ENCODE measurements at regions not wholly inside any gene's neighbourhood (a gene's known extent, or its start where the extent isn't known, plus 50 kb on each side); places are given as distances from the start of the nearest gene placed in this dataset.

GRCh38 chr4:85244638-85245037 lies 230.3 kb upstream of the ARHGAP24 start:
- Histone ChIP-seq H3K9me3 (no peaks in the 10 kb centered on the region), H3K27ac (no peak overlapping the region), H3K4me1 (no peaks in the 10 kb centered on the region), H3K36me3 (no peaks in the 10 kb centered on the region), H3K27me3 (no peaks in the 10 kb centered on the region), H3K4me3 (no peak overlapping the region)
- DNase-seq (no peak), ATAC-seq (no peak)
- 89% methylated on average over 1 of the region's 1 CpG for WGBS (ENCODE audit: insufficient coverage, low coverage, low lambda C conversion rate, missing lambda C conversion rate)
- intact Hi-C loops (cut with DNase I) = no loop called here
- TF ChIP-seq CTCF (IDR thresholded peaks at IDR 0.05) (no peak), POLR2A (IDR thresholded peaks at IDR 0.05) (no peak)

- DNase-seq = no peak
- intact Hi-C loops (cut with DNase I) = no loop called here
- no peaks in the 10 kb centered on the region for H3K9me3 ChIP-seq
Measured at GRCh38 chr4:85246055-85246454, 228.9 kb upstream of the ARHGAP24 start.

GRCh38 chr4:85250852-85251251 lies 224.1 kb upstream of the ARHGAP24 start:
- DNase-seq = no peak

More at GRCh38 chr4:85246055-85246454, 228.9 kb upstream of the ARHGAP24 start:
- Histone ChIP-seq H3K4me3 (no peak overlapping the region), H3K4me1 (no peaks in the 10 kb centered on the region), H3K36me3 (no peaks in the 10 kb centered on the region), H3K27ac (no peak overlapping the region), H3K27me3 (no peaks in the 10 kb centered on the region)
- 89% methylated on average over 7 of the region's 21 CpGs for WGBS (ENCODE audit: insufficient coverage, low coverage, low lambda C conversion rate, missing lambda C conversion rate)
- no peak for TF ChIP-seq POLR2A (IDR thresholded peaks at IDR 0.05)
- TF ChIP-seq CTCF (IDR thresholded peaks at IDR 0.05) = no peak
- peak in 1 of 4 donors; percentile 25 for ATAC-seq

GRCh38 chr4:85257817-85258370 lies 217.1 kb upstream of the ARHGAP24 start:
- Histone ChIP-seq H3K4me3 (no peak overlapping the region), H3K36me3 (no peaks in the 10 kb centered on the region), H3K9me3 (no peaks in the 10 kb centered on the region), H3K27ac (no peak overlapping the region), H3K4me1 (no peaks in the 10 kb centered on the region), H3K27me3 (no peaks in the 10 kb centered on the region)
- WGBS (ENCODE audit: insufficient coverage, low coverage, low lambda C conversion rate, missing lambda C conversion rate) = 0% methylated on average over 1 of the region's 1 CpG
- no peak for DNase-seq
- ATAC-seq = no peak
- intact Hi-C loops (cut with DNase I) = no loop called here
- TF ChIP-seq CTCF (IDR thresholded peaks at IDR 0.05) (no peak), POLR2A (IDR thresholded peaks at IDR 0.05) (no peak)

More at GRCh38 chr4:85250852-85251251, 224.1 kb upstream of the ARHGAP24 start:
- no peak for ATAC-seq
- TF ChIP-seq CTCF (IDR thresholded peaks at IDR 0.05) (no peak), POLR2A (IDR thresholded peaks at IDR 0.05) (no peak)
- H3K27me3 ChIP-seq = no peaks in the 10 kb centered on the region
- no peaks in the 10 kb centered on the region for H3K4me1 ChIP-seq
- H3K4me3 ChIP-seq = no peak overlapping the region
- intact Hi-C loops (cut with DNase I) = no loop called here
- no peak overlapping the region for H3K27ac ChIP-seq
- 42% methylated on average over 4 of the region's 4 CpGs for WGBS (ENCODE audit: insufficient coverage, low coverage, low lambda C conversion rate, missing lambda C conversion rate)
- no peaks in the 10 kb centered on the region for H3K9me3 ChIP-seq
- no peaks in the 10 kb centered on the region for H3K36me3 ChIP-seq

DNA sequence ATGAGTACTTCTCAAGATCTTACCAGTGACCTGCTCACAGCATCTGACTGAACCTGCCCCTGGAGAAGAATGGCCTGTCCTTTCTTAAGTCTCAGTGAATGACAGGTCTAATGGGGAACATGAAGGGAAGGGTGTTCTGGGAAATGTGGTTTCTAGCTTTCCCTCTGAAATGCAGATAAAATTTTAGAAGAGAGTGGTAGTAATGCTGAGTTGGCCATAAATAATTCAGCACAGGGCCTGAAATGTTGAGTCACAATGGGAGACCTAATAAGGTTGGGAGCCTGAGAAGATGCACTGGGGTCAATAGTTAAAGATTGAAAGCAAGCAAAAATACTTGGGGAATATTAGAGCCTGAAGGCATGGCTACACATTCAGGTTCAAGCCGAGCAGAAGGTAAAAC lies 214.9 kb upstream of the ARHGAP24 start:
- Histone ChIP-seq H3K4me3 (no peak overlapping the region), H3K36me3 (no peaks in the 10 kb centered on the region), H3K27ac (no peak overlapping the region), H3K4me1 (no peaks in the 10 kb centered on the region), H3K27me3 (no peaks in the 10 kb centered on the region), H3K9me3 (no peaks in the 10 kb centered on the region)
- TF ChIP-seq CTCF (IDR thresholded peaks at IDR 0.05) = no peak
- no peak for TF ChIP-seq POLR2A (IDR thresholded peaks at IDR 0.05)
- intact Hi-C loops (cut with DNase I) = no loop called here
- ATAC-seq (no peak), DNase-seq (no peak)
- 42% methylated on average over 1 of the region's 1 CpG for WGBS (ENCODE audit: insufficient coverage, low coverage, low lambda C conversion rate, missing lambda C conversion rate)

Data from right lobe of liver (tissue), 6 donors.